ENCODE measurements at regions not wholly inside any gene's neighbourhood (a gene's known extent, or its start where the extent isn't known, plus 50 kb on each side); places are given as distances from the start of the nearest gene placed in this dataset.

- TF ChIP-seq, protein P1, sequence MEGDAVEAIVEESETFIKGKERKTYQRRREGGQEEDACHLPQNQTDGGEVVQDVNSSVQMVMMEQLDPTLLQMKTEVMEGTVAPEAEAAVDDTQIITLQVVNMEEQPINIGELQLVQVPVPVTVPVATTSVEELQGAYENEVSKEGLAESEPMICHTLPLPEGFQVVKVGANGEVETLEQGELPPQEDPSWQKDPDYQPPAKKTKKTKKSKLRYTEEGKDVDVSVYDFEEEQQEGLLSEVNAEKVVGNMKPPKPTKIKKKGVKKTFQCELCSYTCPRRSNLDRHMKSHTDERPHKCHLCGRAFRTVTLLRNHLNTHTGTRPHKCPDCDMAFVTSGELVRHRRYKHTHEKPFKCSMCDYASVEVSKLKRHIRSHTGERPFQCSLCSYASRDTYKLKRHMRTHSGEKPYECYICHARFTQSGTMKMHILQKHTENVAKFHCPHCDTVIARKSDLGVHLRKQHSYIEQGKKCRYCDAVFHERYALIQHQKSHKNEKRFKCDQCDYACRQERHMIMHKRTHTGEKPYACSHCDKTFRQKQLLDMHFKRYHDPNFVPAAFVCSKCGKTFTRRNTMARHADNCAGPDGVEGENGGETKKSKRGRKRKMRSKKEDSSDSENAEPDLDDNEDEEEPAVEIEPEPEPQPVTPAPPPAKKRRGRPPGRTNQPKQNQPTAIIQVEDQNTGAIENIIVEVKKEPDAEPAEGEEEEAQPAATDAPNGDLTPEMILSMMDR (IDR thresholded peaks at IDR 0.05): no peak
- Mint-ChIP-seq H3K36me3 (ENCODE audit: low read depth) (no peaks in the 10 kb centered on the region), H3K4me1 (ENCODE audit: low read depth) (no peaks in the 10 kb centered on the region), H3K9me3 (peaks cover 6% of the 10 kb centered on the region; the same call in 1 of the 2 replicates), H3K27me3 (ENCODE audit: insufficient read depth) (peaks cover 33% of the 10 kb centered on the region), H3K27ac (no peak overlapping the region), H3K4me3 (no peak overlapping the region)
- no peak for DNase-seq
Observed at GRCh38 chr13:111398196-111398595, 77.8 kb downstream of the TEX29 start.

- peaks cover 6% of the 10 kb centered on the region; the same call in 1 of the 2 replicates for H3K9me3 Mint-ChIP-seq
- no peaks in the 10 kb centered on the region for H3K36me3 Mint-ChIP-seq (ENCODE audit: low read depth)
- H3K4me1 Mint-ChIP-seq (ENCODE audit: low read depth): no peaks in the 10 kb centered on the region
- H3K27me3 Mint-ChIP-seq (ENCODE audit: insufficient read depth): peaks cover 27% of the 10 kb centered on the region
- DNase-seq: no peak
- H3K4me3 Mint-ChIP-seq: no peak overlapping the region
- TF ChIP-seq, protein P1 (IDR thresholded peaks at IDR 0.05): no peak
- H3K27ac Mint-ChIP-seq: no peak overlapping the region
Observed at GRCh38 chr13:111398715-111399299, 78.4 kb downstream of the TEX29 start.

DNA sequence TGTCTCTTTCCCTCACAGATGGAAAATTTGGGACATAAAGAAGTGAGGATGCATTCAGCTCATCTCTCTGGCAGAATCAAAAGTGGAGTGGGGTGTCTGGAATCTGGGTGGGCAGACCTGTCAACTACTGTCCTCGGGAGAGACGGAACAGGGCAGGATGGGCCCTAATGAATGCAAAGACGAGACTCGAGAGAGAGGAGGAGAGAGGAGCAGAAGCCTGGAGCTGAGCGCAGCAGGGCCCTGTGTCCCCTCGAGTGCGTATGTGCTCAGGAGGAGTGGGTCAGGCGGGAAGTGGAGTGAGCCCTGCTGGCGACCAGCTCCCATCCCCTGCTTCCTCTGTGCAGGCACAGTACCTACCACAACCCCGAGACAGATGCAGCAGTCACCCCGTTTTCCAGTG lies 78.9 kb downstream of the TEX29 start:
- H3K4me3 Mint-ChIP-seq: no peak overlapping the region
- peaks cover 26% of the 10 kb centered on the region for H3K27me3 Mint-ChIP-seq (ENCODE audit: insufficient read depth)
- peaks cover 6% of the 10 kb centered on the region; the same call in 1 of the 2 replicates for H3K9me3 Mint-ChIP-seq
- TF ChIP-seq, protein P1 (IDR thresholded peaks at IDR 0.05): no peak
- no peaks in the 10 kb centered on the region for H3K4me1 Mint-ChIP-seq (ENCODE audit: low read depth)
- no peak for DNase-seq
- H3K27ac Mint-ChIP-seq: no peak overlapping the region
- no peaks in the 10 kb centered on the region for H3K36me3 Mint-ChIP-seq (ENCODE audit: low read depth)

- Mint-ChIP-seq H3K27me3 (ENCODE audit: insufficient read depth) (peaks cover 28% of the 10 kb centered on the region), H3K4me3 (no peak overlapping the region)
- TF ChIP-seq, protein P1 (IDR thresholded peaks at IDR 0.05): no peak
Observed at GRCh38 chr13:111399776-111400538, 79.5 kb downstream of the TEX29 start.

GRCh38 chr13:111401151-111401550 lies 80.7 kb downstream of the TEX29 start:
- no peaks in the 10 kb centered on the region for H3K36me3 Mint-ChIP-seq (ENCODE audit: low read depth)
- no peak overlapping the region for H3K4me3 Mint-ChIP-seq
- DNase-seq: no peak
- TF ChIP-seq, protein P1 (IDR thresholded peaks at IDR 0.05): no peak
- H3K4me1 Mint-ChIP-seq (ENCODE audit: low read depth): no peaks in the 10 kb centered on the region
- H3K27me3 Mint-ChIP-seq (ENCODE audit: insufficient read depth): peaks cover 28% of the 10 kb centered on the region
- H3K27ac Mint-ChIP-seq: no peak overlapping the region
- H3K9me3 Mint-ChIP-seq: no peaks in the 10 kb centered on the region

More at GRCh38 chr13:111399776-111400538, 79.5 kb downstream of the TEX29 start:
- Mint-ChIP-seq H3K36me3 (ENCODE audit: low read depth) (no peaks in the 10 kb centered on the region), H3K4me1 (ENCODE audit: low read depth) (no peaks in the 10 kb centered on the region), H3K9me3 (peaks cover 6% of the 10 kb centered on the region; the same call in 1 of the 2 replicates), H3K27ac (no peak overlapping the region)
- no peak for DNase-seq
